DMS53 (cell line): ENCODE measurements at regions not wholly inside any gene's neighbourhood (a gene's known extent, or its start where the extent isn't known, plus 50 kb on each side); places are given as distances from the start of the nearest gene placed in this dataset.

Experiments
- DNase-seq: peaks from one replicate; lab custom pipeline; 2025; lab: John Stamatoyannopoulos, UW

DNA sequence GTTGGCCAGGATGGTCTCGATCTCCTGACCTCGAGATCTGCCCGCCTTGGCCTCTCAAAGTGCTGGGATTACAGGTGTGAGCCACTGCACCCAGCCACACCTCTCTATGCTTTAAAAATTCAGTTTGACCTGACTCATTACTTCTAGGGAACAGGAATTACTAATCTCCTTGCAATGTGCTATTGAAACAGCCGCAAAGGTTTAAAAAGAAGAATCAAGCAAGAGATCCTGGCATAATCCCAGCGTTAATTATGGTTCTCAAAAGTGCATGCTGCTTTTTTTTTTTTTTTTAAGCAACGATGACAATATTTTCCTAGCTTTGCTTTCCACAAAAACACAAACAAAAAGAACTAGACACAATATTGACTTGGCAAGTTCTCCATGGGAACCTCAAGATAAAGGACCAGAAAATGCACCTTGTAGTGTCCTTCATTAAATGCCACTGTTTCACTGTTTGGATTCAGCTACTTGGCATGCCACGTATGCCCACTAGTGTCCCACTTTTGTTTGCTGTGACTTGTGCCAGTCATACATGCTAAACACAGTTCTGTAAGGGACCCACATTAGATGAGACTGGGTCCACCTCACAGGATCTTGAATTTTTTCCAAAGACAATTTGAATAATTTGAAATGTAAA, 112.6 kb upstream of the PPARGC1A start:
- no peak for DNase-seq

DNA sequence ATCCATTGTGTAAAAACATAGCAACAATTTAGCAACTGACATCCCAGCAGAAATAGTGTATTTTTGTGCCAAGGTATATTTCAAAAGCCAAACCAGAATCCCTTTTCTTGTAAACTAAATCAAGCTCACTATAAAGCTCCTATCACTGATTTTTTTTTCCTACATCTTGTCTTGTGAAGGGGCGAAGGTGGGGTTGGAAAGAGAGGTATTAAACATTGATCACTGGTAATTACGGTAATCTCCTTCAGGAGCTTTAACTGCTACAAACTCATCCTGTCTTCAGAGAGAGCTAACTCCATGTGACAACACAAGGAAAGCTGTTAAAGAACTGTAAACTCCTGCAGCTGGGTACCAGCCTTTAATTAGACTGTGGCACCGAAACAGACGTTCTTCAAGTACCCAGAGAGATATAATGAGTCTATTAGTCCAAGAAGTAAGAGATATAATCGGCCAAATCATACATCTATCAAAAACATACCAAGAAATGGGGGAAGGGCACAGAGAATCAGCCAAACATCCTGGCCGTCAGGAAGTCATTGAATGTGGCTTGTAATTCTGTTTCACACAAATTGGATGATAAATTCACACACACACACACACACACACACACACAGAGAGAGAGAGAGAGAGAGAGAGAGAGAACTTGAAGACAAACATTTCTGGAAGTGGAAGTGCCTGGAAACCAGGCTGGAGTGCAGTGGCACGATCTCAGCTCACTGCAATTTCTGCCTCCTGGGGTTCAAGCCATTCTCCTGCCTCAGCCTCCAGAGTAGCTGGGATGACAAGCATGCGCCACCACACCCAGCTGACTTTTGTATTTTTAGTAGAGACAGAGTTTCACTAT, 111.9 kb upstream of the PPARGC1A start:
- DNase-seq = no peak

DNA sequence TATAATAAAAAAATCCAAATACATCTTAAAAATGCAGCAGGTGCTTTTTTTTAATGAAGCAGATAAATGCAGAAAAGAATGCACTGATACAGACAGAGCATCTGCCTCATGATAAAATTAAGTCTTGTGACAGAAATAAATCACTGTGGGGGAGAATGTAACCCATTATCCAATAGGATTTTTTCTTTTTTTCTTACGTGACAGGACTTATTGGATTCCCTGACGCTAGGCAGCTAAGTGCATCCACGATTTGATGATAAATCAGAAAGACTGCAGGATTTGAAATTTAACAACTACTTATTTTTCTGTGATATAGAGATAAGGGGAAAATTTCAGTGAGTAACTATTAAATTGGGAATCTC, 110.6 kb upstream of the PPARGC1A start:
- DNase-seq = no peak

DNA sequence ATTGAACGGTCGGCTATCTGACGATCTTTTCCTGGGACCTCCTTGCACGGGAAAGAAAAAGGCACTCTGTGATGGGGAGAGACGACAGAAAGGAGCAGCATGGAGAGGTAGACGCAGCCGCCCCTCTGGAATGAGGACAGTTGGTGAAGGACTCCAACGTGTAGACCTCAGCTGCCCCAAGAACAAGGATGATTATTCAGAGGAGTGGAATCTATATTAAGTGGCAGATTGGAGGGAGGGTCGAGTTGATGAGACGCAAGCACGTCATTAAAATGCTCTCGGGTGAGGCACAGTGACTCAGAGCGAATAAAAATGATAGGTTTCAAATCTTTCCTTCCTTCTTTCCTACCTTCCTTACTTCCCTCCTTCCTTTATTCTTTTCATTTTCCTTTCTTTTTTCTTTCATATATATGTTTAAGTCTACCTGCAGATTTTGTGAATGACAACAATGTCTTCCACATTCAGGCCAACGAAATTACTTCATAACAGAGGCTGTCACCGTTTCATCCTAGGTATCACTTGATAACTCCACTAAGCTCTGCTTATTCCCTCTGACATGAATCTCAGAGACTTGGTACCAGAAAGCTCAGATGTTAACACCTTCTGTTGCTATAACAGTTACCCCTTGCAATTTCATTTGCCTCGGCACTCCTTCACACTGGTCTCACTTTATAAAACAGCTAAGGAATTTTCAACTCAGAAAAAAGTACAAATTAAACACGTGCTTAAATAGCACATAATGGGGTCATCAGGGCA, 110.0 kb upstream of the PPARGC1A start:
- no peak for DNase-seq

DNA sequence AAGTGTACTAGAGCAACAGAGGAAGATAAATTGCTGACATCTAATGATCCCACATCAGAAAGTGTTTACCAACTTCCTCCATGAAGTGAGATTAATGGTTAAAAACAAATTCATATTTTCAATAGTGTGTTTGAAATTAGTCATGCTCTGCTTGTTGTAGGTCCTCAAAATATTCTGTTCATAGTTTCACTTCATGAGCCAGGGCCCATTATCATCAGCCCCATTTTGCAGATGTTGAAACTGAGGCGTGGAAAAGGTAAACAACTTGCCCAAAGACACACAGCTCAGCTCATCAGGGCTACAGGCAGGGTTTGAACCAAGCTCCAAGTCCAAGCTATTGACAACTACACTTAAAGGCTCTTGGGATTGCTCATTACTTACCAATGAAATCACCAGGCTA, 103.5 kb upstream of the PPARGC1A start:
- no peak for DNase-seq

DNA sequence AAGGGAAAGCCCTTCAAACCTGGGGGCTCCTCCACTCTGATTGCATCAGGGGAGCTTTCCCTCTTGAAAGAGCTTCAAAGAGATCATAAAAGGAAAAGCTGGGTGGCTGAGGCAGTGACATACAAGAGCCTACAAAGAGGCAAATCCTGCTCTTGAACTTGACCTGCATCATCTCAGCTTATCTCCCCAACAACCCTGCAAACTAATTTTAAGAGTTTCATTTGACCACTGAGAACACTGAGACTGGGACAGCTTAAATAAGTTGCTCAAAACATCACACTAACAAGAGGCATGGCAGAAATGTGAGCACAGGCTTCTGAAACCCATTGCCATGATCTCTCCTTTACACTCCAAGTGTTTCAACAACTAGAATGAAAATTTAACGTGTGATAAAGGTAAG, 101.6 kb upstream of the PPARGC1A start:
- DNase-seq = no peak

DNA sequence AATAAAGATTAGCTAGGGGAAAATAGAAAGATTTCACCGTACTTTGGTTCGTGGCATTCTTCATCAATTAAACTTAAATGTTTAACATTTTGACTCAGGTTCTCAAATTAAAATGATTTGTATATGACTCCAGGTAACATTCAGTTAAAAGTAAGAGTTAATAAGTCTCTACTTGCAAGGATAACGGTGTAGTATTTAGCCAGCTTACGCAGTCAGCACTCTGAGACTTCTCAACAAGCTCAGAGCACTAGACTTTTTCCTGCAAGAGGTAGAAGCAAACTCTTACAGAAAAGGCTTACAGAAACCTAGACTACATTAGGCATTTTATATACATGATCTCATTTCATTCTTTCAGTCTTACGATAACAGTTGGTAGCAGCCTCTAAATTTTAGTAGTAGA, 96.4 kb upstream of the PPARGC1A start:
- DNase-seq = no peak

DNA sequence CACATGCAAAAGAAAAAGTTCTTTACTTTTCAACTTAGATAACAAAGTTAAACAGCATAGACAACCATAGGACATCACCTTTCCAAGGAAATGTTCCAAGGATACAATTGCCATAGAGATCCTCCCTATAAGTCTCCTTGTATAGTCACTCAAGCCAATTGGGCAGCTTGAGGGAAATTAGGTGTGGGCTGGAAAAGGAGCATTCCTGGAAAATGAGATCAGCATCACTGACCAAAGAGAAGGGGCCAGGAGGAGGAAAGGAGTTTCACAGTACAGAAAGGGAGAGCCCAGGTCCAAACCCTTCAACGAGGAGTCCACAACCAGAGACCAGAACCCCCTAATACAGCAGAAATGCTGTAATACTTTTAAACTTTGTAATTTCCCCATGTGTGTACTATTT, 91.5 kb upstream of the PPARGC1A start:
- no peak for DNase-seq

DNA sequence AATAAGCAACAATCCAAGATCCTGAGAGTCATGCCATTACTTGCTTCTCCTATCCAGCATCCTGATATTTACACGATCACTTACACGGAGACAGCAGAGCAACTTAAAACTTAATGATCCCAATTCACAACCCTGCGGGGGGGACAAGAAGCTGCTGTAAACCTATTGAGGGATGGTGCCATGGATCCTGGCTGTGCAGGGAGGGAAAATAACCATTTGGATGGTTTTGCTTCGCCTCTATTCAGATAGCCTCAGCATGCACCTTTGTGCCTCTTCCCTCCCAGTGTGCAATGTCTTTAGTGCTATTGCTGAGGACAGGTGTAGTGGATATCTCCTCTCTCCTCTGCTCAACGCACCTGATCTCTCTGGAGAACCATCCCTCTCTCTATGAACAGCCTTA, 89.7 kb upstream of the PPARGC1A start:
- DNase-seq = no peak

DNA sequence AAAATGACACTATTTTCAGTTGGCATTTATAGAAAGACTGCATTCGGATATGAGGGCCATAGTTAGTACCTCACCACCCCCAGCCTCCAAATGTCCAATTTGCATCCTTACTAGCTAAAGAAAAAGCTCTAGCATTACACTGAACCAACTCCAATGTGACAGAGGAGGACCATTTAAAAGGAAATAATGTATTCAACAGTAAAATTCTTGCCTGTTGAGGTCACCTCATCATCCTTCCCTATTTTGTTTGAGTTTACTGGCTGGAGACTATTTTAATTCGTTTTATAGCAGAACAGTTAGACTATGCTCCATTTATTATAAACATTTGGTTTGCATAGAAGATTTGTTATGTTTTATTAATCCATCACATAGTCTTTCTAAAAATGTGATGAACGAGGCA, 88.2 kb upstream of the PPARGC1A start:
- no peak for DNase-seq

DNA sequence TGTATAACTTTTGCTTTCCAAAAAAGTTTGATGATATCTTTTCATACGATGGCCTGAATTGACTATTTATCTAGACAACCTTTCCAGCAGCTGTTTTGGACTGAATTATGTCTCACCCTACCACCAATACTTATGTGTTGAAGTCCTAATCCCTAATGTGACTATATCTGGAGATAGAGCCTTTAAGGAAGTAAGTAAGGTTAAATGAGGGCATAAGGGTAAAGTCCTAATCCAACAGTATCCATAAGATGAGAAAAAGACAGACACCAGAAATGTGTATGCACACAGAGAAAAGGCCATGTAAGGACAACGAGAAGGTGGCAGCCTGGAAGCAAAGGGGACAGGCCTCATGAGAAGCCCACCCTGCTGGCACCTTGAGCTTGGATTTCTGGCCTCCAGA, 86.6 kb upstream of the PPARGC1A start:
- DNase-seq = no peak

DNA sequence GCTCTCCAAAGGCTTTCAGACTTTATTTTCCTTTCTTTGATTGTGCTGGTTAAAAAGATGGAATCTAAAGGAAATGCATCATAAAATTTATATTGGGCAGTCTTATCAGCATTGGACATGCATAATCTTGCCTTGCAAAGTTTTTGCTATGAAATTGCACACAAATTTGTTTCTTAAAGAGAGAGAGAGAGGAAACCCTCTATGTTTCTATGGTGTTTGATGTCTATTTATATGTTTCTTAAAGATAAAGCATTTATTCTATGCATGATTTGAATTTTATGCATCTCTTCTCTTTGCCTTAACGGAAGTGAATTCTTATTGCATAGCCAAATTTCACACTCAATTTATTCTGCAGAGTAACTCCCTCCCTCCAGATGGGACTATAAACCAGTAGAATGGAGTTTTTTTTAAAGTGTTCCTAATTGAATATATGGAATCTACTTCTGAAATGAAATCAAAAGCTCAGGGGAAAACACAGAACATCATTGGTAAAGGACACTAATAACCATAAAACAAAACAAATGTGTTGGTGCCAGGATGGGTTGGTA, 83.5 kb upstream of the PPARGC1A start:
- no peak for DNase-seq

DNA sequence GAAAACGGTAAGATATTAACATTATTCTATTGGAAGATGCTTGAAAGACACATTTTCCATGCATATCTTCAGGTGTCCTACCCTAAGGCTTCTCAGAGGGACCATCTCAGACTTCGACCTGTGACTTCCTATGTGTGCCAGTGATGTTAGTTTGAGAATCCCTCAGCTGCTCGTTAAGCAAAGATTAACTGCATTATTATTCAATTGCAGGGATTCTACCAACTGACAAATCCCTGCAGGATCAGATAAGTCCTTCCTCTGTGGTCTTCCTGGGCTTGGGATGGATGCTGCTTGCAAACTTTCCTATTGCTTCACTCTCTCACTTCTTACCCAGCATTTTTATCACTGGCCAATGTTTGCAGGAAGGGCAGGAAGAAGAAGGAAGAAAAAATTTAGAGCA, 83.0 kb upstream of the PPARGC1A start:
- DNase-seq = no peak

DNA sequence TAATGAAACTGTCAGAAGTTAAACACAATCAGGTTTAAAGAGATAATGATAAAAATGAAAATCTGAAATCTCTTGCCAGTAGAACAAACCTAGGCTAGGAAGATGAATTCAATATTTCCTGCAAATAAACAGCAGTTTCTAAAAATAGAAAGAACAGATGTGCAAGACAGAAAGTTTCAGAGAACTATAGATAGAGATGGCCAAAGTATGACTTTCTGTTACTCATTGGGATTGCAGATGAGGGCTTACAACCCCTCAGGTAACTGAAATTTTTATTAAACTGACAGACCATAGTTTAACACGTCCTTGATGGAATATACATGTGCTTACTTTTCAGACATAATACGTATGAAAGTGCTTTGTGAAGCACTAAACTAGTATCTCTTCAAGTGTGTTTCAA, 82.3 kb upstream of the PPARGC1A start:
- no peak for DNase-seq

DNA sequence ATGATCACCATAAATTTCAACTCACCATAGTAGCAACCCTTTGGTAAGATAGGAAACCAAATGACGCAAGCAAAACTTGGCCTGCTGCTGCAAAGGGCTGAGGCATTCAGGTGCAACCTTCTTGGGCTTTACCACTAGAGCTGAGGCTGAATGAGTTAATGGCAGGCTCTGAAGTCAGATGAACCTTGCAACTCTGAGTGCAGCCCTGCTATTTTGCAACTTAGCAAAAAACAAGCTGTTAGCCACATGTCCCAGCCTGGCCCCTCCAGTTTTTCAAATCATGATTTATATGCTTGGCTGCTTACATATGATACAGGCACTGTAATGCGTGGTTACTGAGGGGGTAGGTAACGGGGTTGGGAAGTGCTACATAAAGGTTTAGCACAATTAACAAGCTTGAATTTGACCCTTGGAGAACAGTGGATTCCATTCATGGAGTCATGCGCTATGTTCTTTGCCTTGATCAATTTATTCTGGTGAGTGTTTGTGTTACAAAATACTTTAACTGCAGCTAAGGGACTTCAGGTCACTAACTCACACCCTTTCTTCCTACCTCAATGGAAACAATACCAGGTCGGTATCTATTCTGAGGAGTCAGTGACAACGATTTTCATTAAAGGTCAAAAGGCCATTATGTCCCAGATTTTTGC, 80.5 kb upstream of the PPARGC1A start:
- no peak for DNase-seq

DNA sequence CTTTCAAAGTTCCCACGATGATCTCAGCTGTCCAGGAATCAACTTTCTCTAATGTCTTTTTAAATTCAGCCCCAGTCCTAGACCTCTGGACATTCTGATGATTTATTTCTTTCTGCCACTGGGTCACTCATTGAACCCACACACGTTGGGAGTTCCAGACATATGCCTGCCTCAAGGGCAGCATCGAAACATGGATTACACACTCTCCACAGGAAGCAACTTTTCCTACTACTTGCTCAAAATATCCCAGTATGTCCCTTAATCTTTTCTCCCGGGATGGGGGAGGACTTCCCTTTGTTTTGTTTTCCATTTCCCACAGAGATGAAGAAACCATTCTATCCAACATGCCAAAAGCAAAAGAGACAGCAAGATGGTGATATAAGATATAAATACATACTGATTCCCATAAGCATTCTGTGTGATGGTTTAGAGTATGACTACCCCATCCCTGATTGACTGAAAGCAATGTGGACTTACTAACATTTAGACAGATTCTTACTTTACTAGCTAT, 79.8 kb upstream of the PPARGC1A start:
- DNase-seq = no peak

DNA sequence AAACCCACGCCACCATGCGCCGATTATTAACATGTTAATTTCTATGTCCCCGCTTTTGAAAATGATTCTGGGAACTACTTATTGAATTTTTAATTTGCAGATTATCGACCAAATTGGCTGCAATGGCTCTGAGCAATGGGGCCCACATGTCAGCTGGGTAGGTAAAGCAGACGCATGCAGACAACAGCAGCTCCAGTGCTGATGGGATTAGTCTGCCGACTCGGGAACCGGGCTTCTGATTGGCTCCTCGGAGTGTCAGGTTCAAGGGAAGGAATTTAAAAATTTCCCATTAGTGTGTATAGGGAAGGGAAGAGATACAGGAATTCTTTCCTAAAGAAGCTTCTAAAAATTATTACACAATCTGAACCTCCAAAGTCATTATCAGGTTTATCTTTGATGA, 77.4 kb upstream of the PPARGC1A start:
- DNase-seq = no peak

DNA sequence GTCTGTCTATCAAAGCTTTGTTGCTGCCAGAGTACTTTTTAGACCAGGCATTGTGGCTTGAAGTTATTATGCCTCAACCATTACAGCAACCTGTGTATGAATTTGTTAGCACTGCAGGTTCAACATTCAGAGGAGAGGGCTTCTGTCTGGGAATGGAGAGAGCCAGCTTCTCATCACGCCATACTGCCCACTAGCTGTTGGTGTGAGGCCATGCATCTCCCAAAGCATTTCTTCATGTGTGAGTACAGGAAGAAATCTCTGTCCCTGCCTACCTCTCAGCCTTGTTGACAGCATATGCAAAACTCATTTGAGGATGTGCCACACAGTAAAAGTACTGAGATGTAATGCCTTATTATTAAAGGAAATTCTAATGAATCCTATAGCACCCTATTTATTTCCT, 76.9 kb upstream of the PPARGC1A start:
- peak; percentile 67 for DNase-seq

DNA sequence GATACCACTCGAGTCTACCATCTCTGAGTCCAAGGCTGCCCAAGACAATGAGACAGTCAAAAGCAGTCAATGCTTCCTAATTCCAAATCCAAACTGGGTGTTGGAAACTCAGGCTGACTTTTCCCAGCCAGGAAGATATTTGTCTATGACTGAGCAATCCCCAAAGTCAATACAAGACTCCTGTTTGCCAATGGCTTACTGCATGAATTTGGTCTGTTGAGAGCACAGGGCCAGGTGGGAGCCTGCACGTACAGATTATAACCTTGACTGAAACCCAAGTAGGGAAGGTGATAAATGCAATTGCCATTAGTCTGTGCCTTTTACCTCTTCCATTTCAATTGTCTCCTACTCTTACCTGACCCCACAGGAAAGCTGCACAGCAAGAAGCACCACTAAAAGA, 72.6 kb upstream of the PPARGC1A start:
- peak; percentile 91 for DNase-seq

DNA sequence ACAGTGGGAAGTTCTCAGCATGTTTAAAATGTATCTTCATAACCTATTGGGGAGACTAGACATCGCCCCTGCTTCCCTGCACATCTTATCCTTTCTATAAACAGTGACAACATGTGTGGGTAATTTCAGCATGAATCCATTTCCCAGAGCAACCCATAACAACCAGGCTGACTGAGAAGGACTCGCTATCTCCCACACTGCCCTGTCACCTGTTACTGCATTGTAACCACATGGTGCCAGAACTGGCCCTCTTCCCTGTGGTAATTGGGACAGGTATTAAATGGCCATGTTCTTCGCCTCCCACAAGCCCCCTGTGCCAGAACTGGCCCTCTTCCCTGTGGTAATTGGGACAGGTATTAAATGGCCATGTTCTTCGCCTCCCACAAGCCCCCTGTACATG, 71.5 kb upstream of the PPARGC1A start:
- peak; percentile 26 for DNase-seq

DNA sequence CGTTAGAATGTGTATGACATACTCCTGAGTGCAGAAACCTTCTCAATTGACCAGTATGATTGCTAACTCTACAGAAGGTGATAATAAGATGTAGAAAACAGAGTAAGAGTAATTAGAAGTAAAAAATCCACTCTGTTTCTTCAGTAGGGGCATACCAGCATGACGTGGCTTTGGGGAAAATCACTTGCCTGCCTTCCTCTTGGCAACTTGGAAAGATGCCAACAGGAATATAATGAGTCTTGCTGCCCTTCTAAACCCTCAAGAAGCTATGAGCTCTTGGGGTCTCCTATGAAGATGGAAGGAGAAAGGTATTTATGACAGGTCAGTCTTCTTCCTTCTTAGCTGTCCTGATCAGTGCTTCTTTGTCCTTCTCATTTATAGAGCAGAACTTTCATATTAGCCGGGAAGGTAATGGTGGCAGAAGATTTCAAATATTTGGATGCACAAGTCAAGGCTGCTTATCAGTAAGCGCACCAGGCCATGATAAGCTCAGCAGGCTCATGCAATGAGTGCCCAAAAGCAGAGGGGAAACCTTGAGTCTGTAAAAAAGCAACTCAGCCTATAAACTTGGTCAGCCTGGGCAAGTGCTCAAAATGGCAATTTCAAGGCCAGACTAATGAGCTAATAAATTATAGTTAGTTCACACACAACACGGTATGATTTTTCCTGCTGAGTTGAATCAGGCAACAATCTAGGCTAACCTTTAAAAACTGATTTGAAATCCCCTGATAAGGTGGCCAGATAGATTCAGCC, 69.7 kb upstream of the PPARGC1A start:
- peak; percentile 19 for DNase-seq
